ENCODE measurements at regions not wholly inside any gene's neighbourhood (a gene's known extent, or its start where the extent isn't known, plus 50 kb on each side); places are given as distances from the start of the nearest gene placed in this dataset.

GRCh38 chr6:47379328-47379727, 69.6 kb upstream of the TNFRSF21 start:
- DNase-seq (ENCODE audit: low read depth): no peak
- POLR2A ChIA-PET: no interaction called here
- CTCF ChIA-PET: no interaction called here
- TF ChIP-seq CTCF (IDR thresholded peaks at IDR 0.05; ENCODE audit: insufficient read depth, low read depth, low read length): no peak
- H3K4me3 ChIP-seq (ENCODE audit: low read depth, low read length): no peak overlapping the region
- no peaks in the 10 kb centered on the region for H3K27me3 ChIP-seq (ENCODE audit: control insufficient read depth, insufficient read depth, low read length)
- H3K36me3 ChIP-seq (ENCODE audit: control insufficient read depth, insufficient read depth, low read length): no peaks in the 10 kb centered on the region

- POLR2A ChIA-PET: no interaction called here
- CTCF ChIA-PET: no interaction called here
- H3K36me3 ChIP-seq (ENCODE audit: control insufficient read depth, insufficient read depth, low read length): no peaks in the 10 kb centered on the region
- DNase-seq (ENCODE audit: low read depth): no peak
- no peak overlapping the region for H3K4me3 ChIP-seq (ENCODE audit: low read depth, low read length)
- no peak for TF ChIP-seq CTCF (IDR thresholded peaks at IDR 0.05; ENCODE audit: insufficient read depth, low read depth, low read length)
- H3K27me3 ChIP-seq (ENCODE audit: control insufficient read depth, insufficient read depth, low read length): no peaks in the 10 kb centered on the region
These were observed 70.5 kb upstream of the TNFRSF21 start for GRCh38 chr6:47380251-47380650.

- H3K36me3 ChIP-seq (ENCODE audit: control insufficient read depth, insufficient read depth, low read length): no peaks in the 10 kb centered on the region
- ChIA-PET CTCF (no interaction called here), POLR2A (no interaction called here)
- DNase-seq (ENCODE audit: low read depth): no peak
- H3K4me3 ChIP-seq (ENCODE audit: low read depth, low read length): no peak overlapping the region
- H3K27me3 ChIP-seq (ENCODE audit: control insufficient read depth, insufficient read depth, low read length): no peaks in the 10 kb centered on the region
- no peak for TF ChIP-seq CTCF (IDR thresholded peaks at IDR 0.05; ENCODE audit: insufficient read depth, low read depth, low read length)
These were observed 71.3 kb upstream of the TNFRSF21 start for GRCh38 chr6:47381036-47381435.

GRCh38 chr6:47383360-47383759, 73.7 kb upstream of the TNFRSF21 start:
- CTCF ChIA-PET: no interaction called here
- H3K27me3 ChIP-seq (ENCODE audit: control insufficient read depth, insufficient read depth, low read length): no peaks in the 10 kb centered on the region
- POLR2A ChIA-PET: no interaction called here
- H3K36me3 ChIP-seq (ENCODE audit: control insufficient read depth, insufficient read depth, low read length): no peaks in the 10 kb centered on the region
- no peak for DNase-seq (ENCODE audit: low read depth)
- H3K4me3 ChIP-seq (ENCODE audit: low read depth, low read length): no peak overlapping the region
- TF ChIP-seq CTCF (IDR thresholded peaks at IDR 0.05; ENCODE audit: insufficient read depth, low read depth, low read length): no peak

GRCh38 chr6:47391675-47392074, 82.0 kb upstream of the TNFRSF21 start:
- Histone ChIP-seq H3K36me3 (ENCODE audit: control insufficient read depth, insufficient read depth, low read length) (no peaks in the 10 kb centered on the region), H3K4me3 (ENCODE audit: low read depth, low read length) (no peak overlapping the region), H3K27me3 (ENCODE audit: control insufficient read depth, insufficient read depth, low read length) (no peaks in the 10 kb centered on the region)
- CTCF ChIA-PET: interaction anchor here (1.3 kb wide), 1 partner anchor 22 kb away, joined by 5 read pairs; no protein-coding TSS in a partner anchor
- no peak for TF ChIP-seq CTCF (IDR thresholded peaks at IDR 0.05; ENCODE audit: insufficient read depth, low read depth, low read length)
- DNase-seq (ENCODE audit: low read depth): no peak
- POLR2A ChIA-PET: no interaction called here
